ENCODE measurements at regions not wholly inside any gene's neighbourhood (a gene's known extent, or its start where the extent isn't known, plus 50 kb on each side); places are given as distances from the start of the nearest gene placed in this dataset.

DNA sequence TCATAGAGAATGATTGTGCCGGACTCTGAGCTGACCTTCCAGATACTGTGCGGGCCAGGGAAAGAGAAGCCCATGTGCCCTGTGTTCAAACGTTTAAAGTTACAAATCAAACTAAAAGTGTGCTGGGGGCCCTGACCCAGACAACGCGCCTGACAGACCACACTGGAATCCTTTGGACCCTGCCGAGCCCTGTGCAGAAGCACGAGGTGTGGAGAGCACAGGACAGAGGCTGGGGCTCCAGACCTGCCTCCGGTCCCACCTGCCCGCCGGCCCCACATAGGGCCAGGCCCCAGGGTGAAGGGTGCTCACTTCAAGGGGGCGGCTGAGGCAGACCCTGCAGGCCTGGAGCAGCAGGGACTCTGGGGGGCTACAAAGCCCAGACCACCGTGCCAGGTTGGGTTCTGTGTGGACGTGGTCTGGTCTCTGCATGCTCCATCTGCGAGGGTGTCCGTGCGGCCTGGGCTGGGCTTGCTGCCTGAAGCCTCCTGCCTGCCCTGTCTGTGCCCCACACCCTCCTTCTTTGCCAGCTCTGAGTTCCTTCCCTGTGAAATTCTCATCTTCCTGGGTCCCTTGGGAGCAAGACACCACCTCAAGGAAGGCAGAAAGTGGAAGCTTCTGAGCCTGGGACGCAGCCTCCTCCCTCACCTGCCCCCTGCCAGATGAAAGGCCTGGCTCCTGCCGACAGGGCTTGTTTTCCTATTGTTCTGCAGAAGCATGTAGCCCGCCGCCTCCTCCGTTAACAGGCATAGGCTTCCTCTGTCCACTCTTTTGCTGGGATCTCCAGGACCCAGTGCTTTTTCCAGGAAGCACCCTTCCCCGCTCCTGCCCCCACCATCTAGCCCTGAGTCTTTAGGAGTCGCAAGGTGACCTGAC lies 186.2 kb downstream of the ERMARD start:
- DNase-seq, result no peak

GRCh38 chr6:169936355-169936975 lies 185.0 kb downstream of the ERMARD start:
- no peak for DNase-seq

DNA sequence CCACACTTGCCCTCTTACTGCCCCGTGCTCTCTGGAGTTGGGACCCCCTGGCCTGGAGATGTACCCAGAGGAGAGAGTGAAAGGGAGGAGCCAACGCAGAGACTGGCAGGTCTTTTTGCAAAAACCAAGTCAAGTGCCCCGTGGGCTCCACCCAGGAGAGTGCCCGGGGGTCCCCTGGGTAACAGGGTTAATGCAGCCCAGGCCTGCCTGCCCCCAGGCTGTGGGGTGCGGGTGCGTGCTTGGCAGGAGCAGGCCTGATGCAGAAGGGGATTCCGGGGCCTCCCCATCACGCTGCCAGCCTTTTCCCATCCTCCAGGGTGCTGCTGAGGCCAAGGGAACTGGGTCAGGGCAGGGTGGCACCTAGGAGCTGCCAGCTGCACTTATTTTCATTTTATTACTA lies 184.4 kb downstream of the ERMARD start:
- no peak for DNase-seq

DNA sequence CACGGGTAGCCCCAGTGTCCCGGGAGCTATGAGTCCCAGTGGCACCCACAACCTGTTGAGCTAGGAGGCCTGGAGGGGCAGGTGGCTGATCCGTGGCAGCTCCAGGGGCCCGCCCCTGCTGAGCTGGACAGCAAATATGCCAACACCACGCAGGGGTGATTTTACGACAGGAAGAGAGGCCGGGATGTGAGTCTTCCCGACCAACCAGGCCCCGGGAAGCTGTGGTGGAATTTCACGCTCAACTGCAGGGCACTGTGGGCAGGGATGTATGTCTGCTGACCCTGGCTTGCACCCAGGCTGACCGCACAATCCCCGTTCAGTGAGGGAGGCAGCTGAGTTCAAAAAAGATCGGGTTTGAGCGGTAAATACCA lies 183.9 kb downstream of the ERMARD start:
- no peak for DNase-seq

DNA sequence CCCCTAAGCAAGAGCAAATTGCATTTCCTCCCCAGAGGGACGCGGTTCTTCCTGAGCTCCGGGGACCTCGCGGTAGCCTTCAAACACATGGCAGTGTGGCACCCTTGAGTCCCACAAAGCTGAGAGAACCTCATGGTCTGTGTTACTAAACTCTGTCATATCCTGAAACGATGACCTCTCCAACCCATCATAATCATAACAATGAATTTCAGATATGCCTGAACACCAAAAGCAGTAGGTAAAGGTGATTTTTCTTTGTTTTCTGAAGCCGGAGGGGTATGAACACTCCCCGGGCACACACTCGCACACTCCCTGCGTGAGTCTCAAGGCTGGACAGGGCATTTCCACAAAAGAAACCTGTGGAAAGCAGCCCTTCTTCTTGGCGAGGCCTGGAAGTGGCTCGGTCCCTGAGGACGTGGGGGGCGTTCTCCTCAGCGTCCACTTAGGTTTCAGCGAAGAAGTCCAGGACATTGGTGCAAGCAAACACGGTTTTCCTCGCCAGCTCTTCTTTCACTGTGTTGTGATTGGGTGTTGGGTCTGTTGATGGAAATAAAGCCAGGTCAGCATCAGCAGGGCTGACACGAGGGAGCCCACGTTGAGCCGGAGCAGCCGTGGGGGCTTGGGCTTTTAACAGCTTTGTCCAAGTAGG lies 183.4 kb downstream of the ERMARD start:
- no peak for DNase-seq

DNA sequence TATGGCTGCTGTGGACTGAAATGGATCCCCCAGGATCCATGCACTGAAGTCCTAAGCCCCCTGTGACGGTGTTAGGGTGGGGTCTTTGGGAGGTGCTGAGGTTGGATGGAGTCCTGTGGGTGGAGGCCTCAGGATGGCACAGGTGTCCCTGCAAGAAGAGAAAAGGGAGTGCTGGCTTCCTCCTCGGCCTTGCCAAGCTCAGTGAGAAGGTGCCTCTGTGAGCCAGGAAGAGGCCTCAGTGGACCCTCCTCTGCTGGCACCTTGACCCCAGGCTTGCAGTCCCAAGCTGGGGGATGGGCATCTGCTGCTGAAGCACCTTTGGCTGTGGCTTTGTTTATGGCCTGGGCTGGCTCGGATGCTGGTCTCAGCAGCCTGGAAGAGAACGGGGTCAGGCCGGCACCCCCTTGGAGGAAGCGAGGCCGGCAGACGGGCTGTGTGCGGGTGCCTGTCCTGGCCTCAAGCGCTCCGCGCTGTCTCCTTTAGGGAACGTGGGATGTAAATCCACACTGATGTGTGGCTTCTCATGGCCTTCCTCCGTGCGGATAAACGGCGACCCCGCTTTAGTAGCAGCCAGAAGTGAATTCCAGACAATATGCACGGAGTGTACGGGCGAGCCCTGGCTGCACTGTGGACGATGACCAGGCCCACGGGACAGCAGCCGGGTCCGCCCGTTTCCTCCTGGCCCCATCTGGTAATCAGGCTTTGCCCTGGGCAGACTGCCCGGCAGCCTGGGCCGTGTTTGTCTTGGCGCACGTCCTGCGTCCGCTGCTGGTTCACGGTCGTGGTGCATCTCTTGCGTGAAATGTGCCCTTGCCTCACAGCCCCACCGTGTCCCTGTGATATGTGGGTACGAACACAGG lies 182.6 kb downstream of the ERMARD start:
- DNase-seq, result no peak

DNA sequence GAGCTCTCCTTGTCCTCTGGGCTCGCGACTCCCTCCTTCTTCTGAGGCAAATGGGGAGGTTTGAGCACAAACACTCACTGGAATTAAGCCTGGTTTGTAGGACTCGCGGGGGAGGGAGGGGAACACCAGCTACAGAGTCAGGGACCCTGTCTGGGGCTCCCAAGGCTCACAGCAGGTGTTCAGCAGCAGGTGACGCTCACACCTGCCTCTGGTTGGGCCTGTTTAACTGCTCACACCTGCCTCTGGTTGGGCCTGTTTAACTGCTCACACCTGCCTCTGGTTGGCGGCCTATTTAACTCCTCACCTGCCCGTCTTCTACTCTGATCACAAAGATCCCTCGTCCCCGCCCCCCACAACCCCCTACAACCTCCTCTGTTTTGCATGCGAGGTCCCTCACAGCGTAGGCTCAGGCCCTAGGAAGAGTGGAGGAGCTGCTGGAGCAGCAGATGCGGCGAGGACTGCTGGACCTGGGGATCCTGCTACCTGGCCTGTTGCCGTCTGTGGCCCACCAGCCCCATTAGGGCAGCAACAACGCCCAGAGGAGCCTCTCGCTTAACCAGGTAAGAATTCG lies 181.9 kb downstream of the ERMARD start:
- DNase-seq, result no peak

GRCh38 chr6:169932491-169932890 lies 181.1 kb downstream of the ERMARD start:
- DNase-seq, result no peak

- no peak for DNase-seq
These were observed 179.8 kb downstream of the ERMARD start for GRCh38 chr6:169931261-169931660.

- no peak for DNase-seq
These were observed 179.4 kb downstream of the ERMARD start for GRCh38 chr6:169930799-169931198.

GRCh38 chr6:169927711-169928110 lies 176.3 kb downstream of the ERMARD start:
- no peak for DNase-seq

GRCh38 chr6:169926617-169927417 lies 175.4 kb downstream of the ERMARD start:
- no peak for DNase-seq

- DNase-seq, result no peak
These were observed 172.3 kb downstream of the ERMARD start for GRCh38 chr6:169923468-169924464.

DNA sequence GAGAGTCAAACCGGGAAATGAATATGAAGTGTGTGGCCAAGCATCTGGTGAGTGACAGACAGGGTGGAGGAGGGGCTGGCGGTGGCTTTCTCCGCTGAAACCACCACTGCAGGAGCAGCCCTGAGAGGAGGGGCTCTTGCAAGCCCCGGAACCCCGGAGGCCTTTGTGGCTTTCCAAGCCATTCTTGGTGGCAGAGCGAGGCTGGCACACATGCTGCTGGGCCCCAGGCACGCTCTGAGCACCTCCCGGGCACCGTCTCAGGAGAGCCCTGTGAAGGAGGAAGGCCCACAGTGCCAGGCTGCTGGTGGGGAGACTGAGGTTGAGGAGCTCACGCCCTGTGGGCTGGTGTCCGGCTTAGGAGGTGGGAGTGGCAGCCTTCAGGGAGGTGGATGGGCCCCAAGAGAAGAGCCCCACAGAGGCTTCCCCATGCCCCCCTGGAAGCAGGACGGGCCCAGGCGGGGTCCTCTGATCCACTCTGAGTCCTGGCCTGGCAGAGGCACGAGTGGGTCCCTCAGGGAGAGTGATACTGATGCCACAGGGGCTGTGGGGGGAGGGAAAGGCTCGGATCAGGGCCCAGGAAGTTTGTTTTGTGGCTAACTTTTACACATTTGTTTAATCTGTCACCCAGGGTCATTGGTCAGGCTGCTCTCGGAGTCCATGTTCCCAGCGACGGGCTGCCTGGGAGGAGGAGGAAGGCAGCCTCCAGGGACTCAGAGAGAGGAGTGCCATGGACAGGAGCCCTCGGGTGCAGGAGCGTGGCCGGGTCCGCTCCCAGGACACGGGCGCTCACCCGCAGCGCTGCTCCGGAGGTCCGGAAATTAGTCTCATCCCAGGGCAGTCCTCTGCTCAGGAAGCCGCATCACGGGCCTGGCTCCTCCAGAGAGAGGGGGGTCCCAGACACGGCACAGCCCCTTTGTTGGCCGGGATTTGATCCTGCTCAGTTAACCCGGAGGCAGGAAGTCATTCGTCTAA lies 170.7 kb downstream of the ERMARD start:
- no peak for DNase-seq

DNA sequence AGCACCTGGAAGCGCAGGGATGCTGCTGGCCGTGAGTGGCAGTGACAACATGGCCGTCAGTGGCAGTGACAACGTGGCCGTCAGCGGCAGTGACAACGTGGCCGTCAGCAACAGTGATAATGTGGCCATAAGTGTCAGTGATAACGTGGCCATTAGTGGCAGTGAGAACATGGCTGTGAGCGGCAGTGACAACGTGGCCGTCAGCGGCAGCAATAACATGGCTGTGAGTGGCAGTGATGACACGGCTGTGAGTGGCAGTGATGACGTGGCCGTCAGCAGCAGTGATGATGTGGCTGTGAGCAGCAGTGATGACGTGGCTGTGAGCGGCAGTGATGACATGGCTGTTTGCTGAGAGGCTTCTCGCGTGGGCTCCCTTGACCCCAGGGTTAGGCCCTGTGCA lies 169.8 kb downstream of the ERMARD start:
- no peak for DNase-seq

- DNase-seq, result no peak
These were observed 169.1 kb downstream of the ERMARD start for GRCh38 chr6:169920359-169921020.

- DNase-seq, result no peak
These were observed 167.6 kb downstream of the ERMARD start for GRCh38 chr6:169918954-169919549.

DNA sequence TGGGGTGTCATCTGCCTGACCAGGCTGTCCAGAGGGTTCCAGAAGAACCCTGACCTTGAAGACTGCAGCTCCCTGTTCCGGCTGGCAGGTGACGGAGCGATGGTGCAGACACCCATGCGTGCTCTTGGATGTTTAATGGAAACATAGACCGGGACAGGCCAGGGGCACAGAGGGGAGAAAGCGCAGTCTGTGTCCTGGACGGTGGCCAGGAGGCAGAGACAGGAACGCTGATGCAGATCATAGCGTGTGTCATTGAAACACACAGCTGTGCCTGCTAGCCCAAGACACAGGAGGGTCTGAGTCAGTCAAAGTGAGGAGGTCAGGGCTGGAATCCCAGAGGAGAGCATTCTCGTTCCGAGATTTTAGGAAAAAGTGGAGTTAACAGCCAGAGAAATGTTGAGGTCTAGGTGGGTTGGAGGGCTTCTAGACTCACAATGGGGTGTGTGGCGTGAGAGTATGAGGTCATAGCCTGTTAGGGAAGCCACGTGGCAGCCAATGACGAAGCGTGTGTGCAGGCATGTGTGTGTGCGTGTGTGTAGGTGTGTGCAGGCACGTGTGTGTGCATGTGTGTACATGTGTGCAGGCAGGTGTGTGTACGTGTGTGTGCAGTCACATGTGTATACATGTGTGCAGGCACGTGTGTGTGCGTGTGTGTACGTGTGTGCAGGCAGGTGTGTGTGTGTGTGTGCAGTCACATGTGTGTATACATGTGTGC lies 167.0 kb downstream of the ERMARD start:
- no peak for DNase-seq

All from stimulated activated CD4-positive, alpha-beta T cell treated with anti-CD3 and anti-CD28 coated beads, Interleukin-4, amount 100 ng/mL, for 4 hours (primary cell).